ENCODE measurements at regions not wholly inside any gene's neighbourhood (a gene's known extent, or its start where the extent isn't known, plus 50 kb on each side); places are given as distances from the start of the nearest gene placed in this dataset.

GRCh38 chr1:75999034-75999433, 66.8 kb upstream of the ASB17 start:
- WGBS, 3 donors, result 52 to 73% (median 71%) methylated on average over 2 of the region's 2 CpGs
- Histone ChIP-seq H3K27me3 (no peaks in the 10 kb centered on the region), H3K4me3 (no peak overlapping the region), H3K9me3 (no peaks in the 10 kb centered on the region), H3K36me3 (no peaks in the 10 kb centered on the region), H3K4me1 (ENCODE audit: insufficient read depth) (no peaks in the 10 kb centered on the region), H3K27ac (no peak overlapping the region)
- no peak for DNase-seq
- intact Hi-C loops (cut with DNase I), result no loop called here
- no peak for TF ChIP-seq EP300 (IDR thresholded peaks at IDR 0.05)
- no peak for TF ChIP-seq CTCF (IDR thresholded peaks at IDR 0.05)
- no peak for TF ChIP-seq POLR2A (IDR thresholded peaks at IDR 0.05)

- intact Hi-C loops (cut with DNase I), result loop anchor here in 1 of 4 donors (5.0 kb wide), 1 partner anchor 703 kb away; no protein-coding TSS in a partner anchor
- no peak for TF ChIP-seq CTCF (IDR thresholded peaks at IDR 0.05)
- TF ChIP-seq POLR2A (IDR thresholded peaks at IDR 0.05), result no peak
- TF ChIP-seq EP300 (IDR thresholded peaks at IDR 0.05), result no peak
- DNase-seq, result no peak
- no peaks in the 10 kb centered on the region for H3K9me3 ChIP-seq
- no peak overlapping the region for H3K27ac ChIP-seq
- H3K4me1 ChIP-seq (ENCODE audit: insufficient read depth), result no peaks in the 10 kb centered on the region
- no peaks in the 10 kb centered on the region for H3K27me3 ChIP-seq
- WGBS, 3 donors, result 94 to 100% (median 96%) methylated on average over 1 of the region's 1 CpG
- no peaks in the 10 kb centered on the region for H3K36me3 ChIP-seq
- no peak overlapping the region for H3K4me3 ChIP-seq
Measured at GRCh38 chr1:76003946-76004345, 70.6 kb upstream of the ST6GALNAC3 start.

- TF ChIP-seq POLR2A (IDR thresholded peaks at IDR 0.05) (no peak), CTCF (IDR thresholded peaks at IDR 0.05) (no peak), EP300 (IDR thresholded peaks at IDR 0.05) (no peak)
- no peak overlapping the region for H3K4me3 ChIP-seq
- no peak overlapping the region for H3K27ac ChIP-seq
- intact Hi-C loops (cut with DNase I), result no loop called here
- H3K9me3 ChIP-seq, result no peaks in the 10 kb centered on the region
- no peaks in the 10 kb centered on the region for H3K27me3 ChIP-seq
- H3K36me3 ChIP-seq, result no peaks in the 10 kb centered on the region
- 44 to 57% (median 50%) methylated on average over 4 of the region's 4 CpGs for WGBS, 3 donors
- H3K4me1 ChIP-seq (ENCODE audit: insufficient read depth), result no peaks in the 10 kb centered on the region
- DNase-seq, result no peak
Measured at GRCh38 chr1:76005765-76006164, 68.8 kb upstream of the ST6GALNAC3 start.

GRCh38 chr1:76006234-76006633, 68.3 kb upstream of the ST6GALNAC3 start:
- Histone ChIP-seq H3K27me3 (no peaks in the 10 kb centered on the region), H3K4me3 (no peak overlapping the region), H3K9me3 (no peaks in the 10 kb centered on the region), H3K27ac (no peak overlapping the region), H3K4me1 (ENCODE audit: insufficient read depth) (no peaks in the 10 kb centered on the region), H3K36me3 (no peaks in the 10 kb centered on the region)
- intact Hi-C loops (cut with DNase I), result no loop called here
- 0 to 19% (median 1%) methylated on average over 1 of the region's 1 CpG for WGBS, 3 donors
- TF ChIP-seq EP300 (IDR thresholded peaks at IDR 0.05) (no peak), POLR2A (IDR thresholded peaks at IDR 0.05) (no peak), CTCF (IDR thresholded peaks at IDR 0.05) (no peak)
- DNase-seq, result no peak

GRCh38 chr1:76010802-76011201, 63.7 kb upstream of the ST6GALNAC3 start:
- no peak for TF ChIP-seq POLR2A (IDR thresholded peaks at IDR 0.05)
- Histone ChIP-seq H3K36me3 (no peaks in the 10 kb centered on the region), H3K9me3 (no peaks in the 10 kb centered on the region), H3K4me3 (no peak overlapping the region), H3K27ac (no peak overlapping the region), H3K27me3 (no peaks in the 10 kb centered on the region), H3K4me1 (ENCODE audit: insufficient read depth) (no peaks in the 10 kb centered on the region)
- DNase-seq, result no peak
- intact Hi-C loops (cut with DNase I), result no loop called here
- WGBS, 3 donors, result 88 to 92% (median 88%) methylated on average over 4 of the region's 4 CpGs
